GM12878 (cell line): ENCODE measurements at regions not wholly inside any gene's neighbourhood (a gene's known extent, or its start where the extent isn't known, plus 50 kb on each side); places are given as distances from the start of the nearest gene placed in this dataset.

Experiments
- ATAC-seq: fragments of 200-7000 bp; cut with Tn5 transposase; 3 replicates; pipeline ENCODE4 v1.9.1; 2020; ENCODE audit warnings: mild to moderate bottlenecking, moderate library complexity
- BruUV-seq: library from RNA; stranded (reverse); fragments of 400-500 nt; replicated peaks from 2 replicates; lab custom pipeline; 2021; lab: Mats Ljungman, UMichigan
- CTCF ChIA-PET: fragments of 300-600 bp; sonication (Branson Sonifier 250); formaldehyde crosslinking; extraction: SDS; loops from one replicate; lab custom pipeline; 2021; ENCODE audit warnings: inconsistent platforms; lab: Yijun Ruan, JAX
- POLR2A ChIA-PET: fragments of 350-600 bp; formaldehyde crosslinking; extraction: SDS; loops from one replicate; lab custom pipeline; 2021; ENCODE audit warnings: inconsistent platforms; lab: Charles Lee
- RAD21 ChIA-PET: fragments of 300-600 bp; sonication (Branson Sonifier 250); formaldehyde crosslinking; loops from one replicate; lab custom pipeline; 2023; ENCODE audit warnings: antibody characterized with exemption; ENCODE audit not compliant: unreplicated experiment; lab: Charles Lee
- SMC1A ChIA-PET: fragments of 300-600 bp; sonication (Branson Sonifier 250); formaldehyde crosslinking; loops from one replicate; lab custom pipeline; 2023; ENCODE audit not compliant: unreplicated experiment, uncharacterized antibody; lab: Charles Lee
- DNase-seq: peaks from one replicate; pipeline ENCODE4 v3.0.0-alpha.2; 2011; ENCODE audit warnings: low read depth, low spot score
- FAIRE-seq: peaks from 3 replicates; lab custom pipeline; 2011; peaks lifted over from hg19 to GRCh38; lab: Jason Lieb, UNC
- H2AFZ ChIP-seq: 2 replicates; pipeline ENCODE4 v1.6.0; 2011; ENCODE audit warnings: low read depth, low read length, control low read depth; ENCODE audit not compliant: control insufficient read depth
- H3K27ac ChIP-seq: 2 replicates; pipeline ENCODE4 v1.5.1; 2011; ENCODE audit warnings: control low read depth; ENCODE audit not compliant: control insufficient read depth, insufficient read depth
- H3K27me3 ChIP-seq, 2 experiments: replicated peaks in 1 of 2; 2 replicates each; pipeline versions ENCODE4 v1.6.0 to v1.6.1; 2011; ENCODE audit warnings: low read length in 1 of 2; ENCODE audit not compliant: control insufficient read depth in 2 of 2, insufficient read depth in 2 of 2
- H3K36me3 ChIP-seq, 2 experiments: 2 replicates each; pipeline ENCODE4 v1.5.1; 2011; ENCODE audit warnings: low read length in 1 of 2; ENCODE audit not compliant: control insufficient read depth in 2 of 2, insufficient read depth in 2 of 2
- H3K4me1 ChIP-seq: 2 replicates; pipeline ENCODE4 v1.6.1; 2011; ENCODE audit warnings: mild to moderate bottlenecking, low read length, moderate library complexity, mixed read lengths; ENCODE audit not compliant: control insufficient read depth, insufficient read depth
- H3K4me2 ChIP-seq: 2 replicates; pipeline ENCODE4 v1.6.0; 2011; ENCODE audit warnings: control low read depth; ENCODE audit not compliant: control insufficient read depth, insufficient read depth
- H3K4me3 ChIP-seq: fragments of 200-600 bp; sonication (generic); 2 replicates; pipeline ENCODE4 v1.5.1; 2016
- H3K79me2 ChIP-seq: 2 replicates; pipeline ENCODE4 v1.6.0; 2011; ENCODE audit warnings: low read length; ENCODE audit not compliant: control insufficient read depth, insufficient read depth
- H3K9ac ChIP-seq: 2 replicates; pipeline ENCODE4 v1.8.0; 2011; ENCODE audit warnings: low read length, control low read depth, mixed read lengths; ENCODE audit not compliant: control insufficient read depth, insufficient read depth
- H3K9me3 ChIP-seq: replicated peaks from 3 replicates; pipeline ENCODE4 v1.5.1; 2011; ENCODE audit warnings: mild to moderate bottlenecking, low read length; ENCODE audit not compliant: control insufficient read depth, insufficient read depth
- H4K20me1 ChIP-seq: 2 replicates; pipeline ENCODE4 v1.6.0; 2011; ENCODE audit not compliant: control insufficient read depth, insufficient read depth
- BMI1 ChIP-seq: fragments of 450-650 bp; IDR thresholded peaks from 2 replicates; pipeline ENCODE4 v1.6.1; 2016; ENCODE audit warnings: mild to moderate bottlenecking, moderate library complexity, borderline replicate concordance
- BRCA1 ChIP-seq: IDR thresholded peaks from 2 replicates; pipeline ENCODE4 v1.6.1; 2011; ENCODE audit warnings: low read depth, low read length, improper control_type of control experiment
- CHD2 ChIP-seq: IDR thresholded peaks from 2 replicates; pipeline ENCODE4 v1.6.1; 2011; ENCODE audit warnings: low read depth, low read length, improper control_type of control experiment, borderline replicate concordance
- EZH2 ChIP-seq: IDR thresholded peaks from 2 replicates; pipeline ENCODE4 v1.6.1; 2012; ENCODE audit warnings: low read depth, mild to moderate bottlenecking, control low read depth, inconsistent platforms, low read length, borderline replicate concordance; ENCODE audit not compliant: control insufficient read depth
- FOXM1 ChIP-seq: IDR thresholded peaks from 2 replicates; pipeline ENCODE4 v1.6.1; 2012; ENCODE audit warnings: low read depth, mild to moderate bottlenecking, inconsistent platforms, low read length, moderate library complexity
- GATAD2B ChIP-seq: fragments of 450-650 bp; conservative IDR thresholded peaks from 2 replicates; pipeline ENCODE4 v1.6.1; 2017; ENCODE audit warnings: low read depth, mild to moderate bottlenecking, moderate library complexity
- HDAC2 ChIP-seq: fragments of 200-600 bp; sonication (generic); IDR thresholded peaks from 2 replicates; pipeline ENCODE4 v1.6.1; 2017
- HDGF ChIP-seq: fragments of 450-650 bp; IDR thresholded peaks from 2 replicates; pipeline ENCODE4 v1.6.1; 2016; ENCODE audit warnings: antibody characterized with exemption
- LARP7 ChIP-seq: fragments of 450-650 bp; IDR thresholded peaks from 2 replicates; pipeline ENCODE4 v1.6.1; 2017; ENCODE audit warnings: mild to moderate bottlenecking
- MEF2A ChIP-seq: IDR thresholded peaks from 2 replicates; pipeline ENCODE4 v1.6.1; 2011; ENCODE audit warnings: low read depth, mild to moderate bottlenecking, low read length, moderate library complexity; ENCODE audit not compliant: insufficient read depth
- NFYB ChIP-seq: IDR thresholded peaks from 2 replicates; pipeline ENCODE4 v1.6.1; 2011; ENCODE audit warnings: low read depth, mild to moderate bottlenecking, low read length, improper control_type of control experiment, moderate library complexity; ENCODE audit not compliant: insufficient read depth
- PAX5 ChIP-seq: IDR thresholded peaks from 2 replicates; pipeline ENCODE4 v1.6.1; 2011; ENCODE audit warnings: low read depth, low read length, borderline replicate concordance
- RFX5 ChIP-seq: IDR thresholded peaks from 2 replicates; pipeline ENCODE4 v1.6.1; 2011; ENCODE audit warnings: low read depth, low read length, improper control_type of control experiment
- SIX5 ChIP-seq: IDR thresholded peaks from 2 replicates; pipeline ENCODE4 v1.6.1; 2011; ENCODE audit warnings: mild to moderate bottlenecking, low read depth, low read length, moderate library complexity; ENCODE audit not compliant: severe bottlenecking
- SMAD1 ChIP-seq: fragments of 450-650 bp; IDR thresholded peaks from 2 replicates; pipeline ENCODE4 v1.6.1; 2018; ENCODE audit warnings: mild to moderate bottlenecking, low read depth; ENCODE audit not compliant: partially characterized antibody
- SRF ChIP-seq, 2 experiments: IDR thresholded peaks; 2 replicates each; pipeline ENCODE4 v1.6.1; 2011; ENCODE audit warnings: low read depth in 2 of 2, low read length in 2 of 2, mild to moderate bottlenecking in 1 of 2, moderate library complexity in 1 of 2
- TBL1XR1 ChIP-seq: IDR thresholded peaks from 2 replicates; pipeline ENCODE4 v1.6.1; 2012; ENCODE audit warnings: low read depth, low read length, improper control_type of control experiment
- ZNF274 ChIP-seq: IDR thresholded peaks from one replicate; pipeline ENCODE4 v1.8.0; 2011; ENCODE audit not compliant: insufficient read length, insufficient read depth
- ZNF592 ChIP-seq: fragments of 450-650 bp; IDR thresholded peaks from 2 replicates; pipeline ENCODE4 v1.6.1; 2017; ENCODE audit warnings: mild to moderate bottlenecking, moderate library complexity
- WGBS: methylation state at CpG from one replicate; pipeline ENCODE4 v1.1.6; 2016; ENCODE audit warnings: low lambda C conversion rate; ENCODE audit not compliant: insufficient replicate concordance, insufficient coverage; ENCODE audit errors: missing lambda C conversion rate; 5-methylcytosine and 5-hydroxymethylcytosine counted together
- in situ Hi-C: fragments of 300-500 bp; cut with MboI; formaldehyde crosslinking; loops from 9 replicates; pipeline ENCODE4 v1.14.3; 2018; ENCODE audit warnings: mixed read lengths
- intact Hi-C: fragments of 100-400 bp; cut with micrococcal nuclease; formaldehyde crosslinking; loops from one replicate; pipeline ENCODE4 v1.14.2; 2022; ENCODE audit not compliant: unreplicated experiment
- TF ChIP-seq, protein P1 (sequence below): fragments of 150-350 bp; IDR thresholded peaks from 2 replicates; pipeline ENCODE4 v1.6.1; 2014; ENCODE audit warnings: mild to moderate bottlenecking, low read depth, low read length

- no peak for TF ChIP-seq GATAD2B
- TF ChIP-seq, protein P1, sequence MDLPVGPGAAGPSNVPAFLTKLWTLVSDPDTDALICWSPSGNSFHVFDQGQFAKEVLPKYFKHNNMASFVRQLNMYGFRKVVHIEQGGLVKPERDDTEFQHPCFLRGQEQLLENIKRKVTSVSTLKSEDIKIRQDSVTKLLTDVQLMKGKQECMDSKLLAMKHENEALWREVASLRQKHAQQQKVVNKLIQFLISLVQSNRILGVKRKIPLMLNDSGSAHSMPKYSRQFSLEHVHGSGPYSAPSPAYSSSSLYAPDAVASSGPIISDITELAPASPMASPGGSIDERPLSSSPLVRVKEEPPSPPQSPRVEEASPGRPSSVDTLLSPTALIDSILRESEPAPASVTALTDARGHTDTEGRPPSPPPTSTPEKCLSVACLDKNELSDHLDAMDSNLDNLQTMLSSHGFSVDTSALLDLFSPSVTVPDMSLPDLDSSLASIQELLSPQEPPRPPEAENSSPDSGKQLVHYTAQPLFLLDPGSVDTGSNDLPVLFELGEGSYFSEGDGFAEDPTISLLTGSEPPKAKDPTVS = no peak
- no peak for TF ChIP-seq CHD2
Observed at GRCh38 chr10:4481192-4481591, 344.8 kb upstream of the AKR1E2 start (continued).

- ChIA-PET POLR2A (no interaction called here), SMC1A (no interaction called here), CTCF (no interaction called here), RAD21 (no interaction called here)
- Histone ChIP-seq H3K9ac (no peak overlapping the region), H3K4me1 (no peaks in the 10 kb centered on the region), H2AFZ (no peak overlapping the region), H3K4me2 (no peak overlapping the region), H3K27ac (no peak overlapping the region), H4K20me1 (no peaks in the 10 kb centered on the region), H3K9me3 (no peaks in the 10 kb centered on the region; the same call in 2 of the 3 replicates), H3K36me3 (no peaks in the 10 kb centered on the region), H3K79me2 (no peaks in the 10 kb centered on the region), H3K4me3 (no peak overlapping the region), H3K27me3 (peaks cover 0 to 3% of the 10 kb centered on the region in 2 experiments; a peak in 2 of 4 replicates)
- BruUV-seq = no TSS peak
- DNase-seq = no peak
- 49% methylated on average over 5 of the region's 5 CpGs for WGBS
- intact Hi-C loops (no loop called here), in situ Hi-C loops (no loop called here)
- no peak for FAIRE-seq
- no peak for TF ChIP-seq FOXM1
- no peak for TF ChIP-seq RFX5
- TF ChIP-seq HDGF = no peak
- TF ChIP-seq PAX5 = no peak
- TF ChIP-seq SMAD1 = no peak
- no peak for TF ChIP-seq ZNF274
- no peak for TF ChIP-seq MEF2A
- no peak for TF ChIP-seq BMI1
- no peak for TF ChIP-seq SIX5
- TF ChIP-seq EZH2 = no peak
- no peak for TF ChIP-seq HDAC2
- TF ChIP-seq BRCA1 = no peak
- no peak for TF ChIP-seq TBL1XR1
- TF ChIP-seq ZNF592 = no peak
- no peak for TF ChIP-seq SRF (IDR thresholded peaks at IDR 0.05; ENCODE audit: low read depth in 2 of 2, low read length in 2 of 2)
- no peak for TF ChIP-seq NFYB
- TF ChIP-seq LARP7 = no peak
- ATAC-seq = no peak
Observed at GRCh38 chr10:4479342-4479741, 346.7 kb upstream of the AKR1E2 start.
